ENCODE measurements at regions not wholly inside any gene's neighbourhood (a gene's known extent, or its start where the extent isn't known, plus 50 kb on each side); places are given as distances from the start of the nearest gene placed in this dataset.

DNA sequence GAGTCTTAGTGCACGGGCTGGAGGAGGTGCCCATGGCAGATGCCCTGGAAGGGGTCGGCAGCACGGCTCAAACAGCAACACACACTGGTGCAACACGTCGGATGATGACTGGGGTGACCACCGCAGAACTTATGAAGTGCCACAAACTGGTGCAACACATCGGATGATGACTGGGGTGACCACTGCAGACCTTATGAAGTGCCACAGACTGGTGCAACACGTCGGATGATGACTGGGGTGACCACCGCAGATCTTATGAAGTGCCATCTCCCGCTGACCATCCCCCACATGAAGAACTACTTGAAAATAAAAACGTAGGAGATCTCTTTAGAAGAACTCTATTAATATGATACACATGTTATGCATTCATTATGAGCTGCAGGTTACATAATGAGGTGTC, 218.3 kb downstream of the TBXT start:
- TF ChIP-seq, protein P1, sequence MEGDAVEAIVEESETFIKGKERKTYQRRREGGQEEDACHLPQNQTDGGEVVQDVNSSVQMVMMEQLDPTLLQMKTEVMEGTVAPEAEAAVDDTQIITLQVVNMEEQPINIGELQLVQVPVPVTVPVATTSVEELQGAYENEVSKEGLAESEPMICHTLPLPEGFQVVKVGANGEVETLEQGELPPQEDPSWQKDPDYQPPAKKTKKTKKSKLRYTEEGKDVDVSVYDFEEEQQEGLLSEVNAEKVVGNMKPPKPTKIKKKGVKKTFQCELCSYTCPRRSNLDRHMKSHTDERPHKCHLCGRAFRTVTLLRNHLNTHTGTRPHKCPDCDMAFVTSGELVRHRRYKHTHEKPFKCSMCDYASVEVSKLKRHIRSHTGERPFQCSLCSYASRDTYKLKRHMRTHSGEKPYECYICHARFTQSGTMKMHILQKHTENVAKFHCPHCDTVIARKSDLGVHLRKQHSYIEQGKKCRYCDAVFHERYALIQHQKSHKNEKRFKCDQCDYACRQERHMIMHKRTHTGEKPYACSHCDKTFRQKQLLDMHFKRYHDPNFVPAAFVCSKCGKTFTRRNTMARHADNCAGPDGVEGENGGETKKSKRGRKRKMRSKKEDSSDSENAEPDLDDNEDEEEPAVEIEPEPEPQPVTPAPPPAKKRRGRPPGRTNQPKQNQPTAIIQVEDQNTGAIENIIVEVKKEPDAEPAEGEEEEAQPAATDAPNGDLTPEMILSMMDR (conservative IDR thresholded peaks at IDR 0.05; ENCODE audit: low read depth, low read length), result no peak
- TF ChIP-seq CHD1 (IDR thresholded peaks at IDR 0.05; ENCODE audit: low read depth, low read length), result no peak
- TF ChIP-seq RCOR1 (IDR thresholded peaks at IDR 0.05; ENCODE audit: insufficient replicate concordance, low read length), result no peak
- TF ChIP-seq RAD21 (IDR thresholded peaks at IDR 0.05; ENCODE audit: low read length), result no peak
- TF ChIP-seq BHLHE40 (IDR thresholded peaks at IDR 0.05; ENCODE audit: low read depth, low read length), result no peak
- TF ChIP-seq MAFK (IDR thresholded peaks at IDR 0.05; ENCODE audit: low read depth, low read length), result no peak
- TF ChIP-seq MAZ (IDR thresholded peaks at IDR 0.05; ENCODE audit: borderline replicate concordance, low read depth, low read length), result no peak
- no peak for TF ChIP-seq CEBPB (IDR thresholded peaks at IDR 0.05; ENCODE audit: low read depth, low read length)
- TF ChIP-seq RFX5 (IDR thresholded peaks at IDR 0.05; ENCODE audit: low read depth, low read length), result no peak
- TF ChIP-seq, protein P2, sequence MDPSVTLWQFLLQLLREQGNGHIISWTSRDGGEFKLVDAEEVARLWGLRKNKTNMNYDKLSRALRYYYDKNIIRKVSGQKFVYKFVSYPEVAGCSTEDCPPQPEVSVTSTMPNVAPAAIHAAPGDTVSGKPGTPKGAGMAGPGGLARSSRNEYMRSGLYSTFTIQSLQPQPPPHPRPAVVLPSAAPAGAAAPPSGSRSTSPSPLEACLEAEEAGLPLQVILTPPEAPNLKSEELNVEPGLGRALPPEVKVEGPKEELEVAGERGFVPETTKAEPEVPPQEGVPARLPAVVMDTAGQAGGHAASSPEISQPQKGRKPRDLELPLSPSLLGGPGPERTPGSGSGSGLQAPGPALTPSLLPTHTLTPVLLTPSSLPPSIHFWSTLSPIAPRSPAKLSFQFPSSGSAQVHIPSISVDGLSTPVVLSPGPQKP (IDR thresholded peaks at IDR 0.05; ENCODE audit: borderline replicate concordance, low read depth, low read length), result no peak
- no peak for TF ChIP-seq NFE2L2 (IDR thresholded peaks at IDR 0.05; ENCODE audit: low read depth, low read length)
- TF ChIP-seq MXI1 (IDR thresholded peaks at IDR 0.05; ENCODE audit: borderline replicate concordance, low read depth, low read length), result no peak
- TF ChIP-seq SMC3 (IDR thresholded peaks at IDR 0.05; ENCODE audit: low read depth, low read length), result no peak
- H3K56ac ChIP-seq (ENCODE audit: extremely low read depth, insufficient read depth, low read length), result no peak overlapping the region
- no peak overlapping the region for H3K23ac ChIP-seq (ENCODE audit: low read depth, low read length)
- H4K8ac ChIP-seq (ENCODE audit: low read depth in 2 of 2, low read length in 2 of 2), result no peak overlapping the region
- no peaks in the 10 kb centered on the region for H3K27me3 ChIP-seq (ENCODE audit: control insufficient read depth, insufficient read depth, low read length)
- H3K4me2 ChIP-seq (ENCODE audit: low read depth, low read length), result no peak overlapping the region
- H2BK15ac ChIP-seq (ENCODE audit: low read depth, low read length), result no peak overlapping the region
- in situ Hi-C loops (cut with MboI; ENCODE audit: low sequenced_read_pairs) (no loop called here), dilution Hi-C loops (cut with HindIII; ENCODE audit: low sequenced_read_pairs, unreplicated experiment) (no loop called here), intact Hi-C loops (cut with micrococcal nuclease) (no loop called here)
- H3K79me1 ChIP-seq (ENCODE audit: low read depth in 1 of 2, low read length in 2 of 2), result peaks cover 0 to 7% of the 10 kb centered on the region in 2 experiments; a peak in 1 of 4 replicates
- BruUV-seq (replicated peaks), result no TSS peak
- no peak overlapping the region for H2AK9ac ChIP-seq (replicated peaks; ENCODE audit: low read depth, low read length, poor library complexity)
- no peaks in the 10 kb centered on the region for H3K9me1 ChIP-seq (ENCODE audit: insufficient read depth, low read length)
- no peak overlapping the region for H3K9ac ChIP-seq (ENCODE audit: low read depth, low read length)
- no peak overlapping the region for H2AFZ ChIP-seq (replicated peaks; ENCODE audit: low read length, poor library complexity)
- no peak overlapping the region for H3K4ac ChIP-seq (ENCODE audit: low read depth, low read length)
- no peak overlapping the region for H3K18ac ChIP-seq (ENCODE audit: low read depth, low read length)
- H3K4me1 ChIP-seq (ENCODE audit: control insufficient read depth, insufficient read depth, low read length), result peaks cover 4% of the 10 kb centered on the region
- no peaks in the 10 kb centered on the region; the same call in 1 of the 2 replicates for H4K20me1 ChIP-seq (ENCODE audit: insufficient read depth, low read length)
- no peak overlapping the region for H2AK5ac ChIP-seq (ENCODE audit: low read depth, low read length)
- H3K4me3 ChIP-seq (ENCODE audit: insufficient read depth, low read depth, low read length), result no peak overlapping the region
- H4K91ac ChIP-seq (ENCODE audit: insufficient read depth, low read depth, low read length), result no peak overlapping the region
- H3K9me3 ChIP-seq (ENCODE audit: control insufficient read depth, insufficient read depth, low read length), result no peaks in the 10 kb centered on the region
- POLR2A ChIA-PET (ENCODE audit: unreplicated experiment), result no interaction called here
- DNase-seq (no peak), ATAC-seq (ENCODE audit: low read depth) (no peak)
- no peak overlapping the region for H2BK120ac ChIP-seq (ENCODE audit: low read depth, low read length)
- H2BK5ac ChIP-seq (ENCODE audit: low read depth, low read length, poor library complexity, severe bottlenecking), result no peak overlapping the region
- H4K5ac ChIP-seq (ENCODE audit: low read depth, low read length), result no peak overlapping the region
- 45% methylated on average over 6 of the region's 12 CpGs; no CpG with 5 or more reads in 1 of the 2 experiments for WGBS, 2 experiments (ENCODE audit: extremely low coverage in 2 of 2, insufficient read length in 1 of 2)
- H2BK20ac ChIP-seq (ENCODE audit: low read depth, low read length), result no peak overlapping the region
- H3K36me3 ChIP-seq (ENCODE audit: control insufficient read depth, insufficient read depth, low read length), result peaks cover 23% of the 10 kb centered on the region
- H3K14ac ChIP-seq (replicated peaks; ENCODE audit: low read depth, low read length), result no peak overlapping the region
- CTCF ChIA-PET, result no interaction called here
- no peak overlapping the region for H3K27ac ChIP-seq (ENCODE audit: insufficient read depth, low read length)
